HFFc6 (cell line): ENCODE measurements at regions not wholly inside any gene's neighbourhood (a gene's known extent, or its start where the extent isn't known, plus 50 kb on each side); places are given as distances from the start of the nearest gene placed in this dataset.

Experiments used
- DNase-seq: peaks from one replicate; pipeline ENCODE4 v3.0.0-alpha.2; 2018
- H3K27ac Mint-ChIP-seq: 2 replicates; pipeline ENCODE4 v1.8.0; 2020; ENCODE audit warnings: mild to moderate bottlenecking, mixed read lengths
- H3K27me3 Mint-ChIP-seq: 2 replicates; pipeline ENCODE4 v1.8.0; 2021; ENCODE audit warnings: mild to moderate bottlenecking, moderate library complexity, mixed read lengths; ENCODE audit not compliant: insufficient read depth
- H3K36me3 Mint-ChIP-seq: 2 replicates; pipeline ENCODE4 v1.8.0; 2021; ENCODE audit warnings: low read depth, mixed read lengths
- H3K4me1 Mint-ChIP-seq: 2 replicates; pipeline ENCODE4 v1.8.0; 2020; ENCODE audit warnings: low read depth, mixed read lengths
- H3K4me3 Mint-ChIP-seq: 2 replicates; pipeline ENCODE4 v1.8.0; 2020; ENCODE audit warnings: mild to moderate bottlenecking, moderate library complexity, mixed read lengths
- H3K9me3 Mint-ChIP-seq: 2 replicates; pipeline ENCODE4 v1.8.0; 2020; ENCODE audit warnings: mild to moderate bottlenecking, mixed read lengths
- CTCF ChIP-seq: fragments of 200-600 bp; sonication (generic); IDR thresholded peaks from 2 replicates; pipeline ENCODE4 v1.5.0; 2021; ENCODE audit warnings: antibody characterized with exemption, mild to moderate bottlenecking

- TF ChIP-seq CTCF = no peak
- H3K36me3 Mint-ChIP-seq = no peaks in the 10 kb centered on the region
- peaks cover 13% of the 10 kb centered on the region for H3K27me3 Mint-ChIP-seq
- peak overlapping the region; percentile 85 for H3K4me3 Mint-ChIP-seq
- peak overlapping the region; percentile 14; the same call in 1 of the 2 replicates for H3K27ac Mint-ChIP-seq
- H3K4me1 Mint-ChIP-seq = peaks cover 10% of the 10 kb centered on the region
- H3K9me3 Mint-ChIP-seq = no peaks in the 10 kb centered on the region
- peak; percentile 33 for DNase-seq
Observed at GRCh38 chr6:170459451-170459850, 93.7 kb downstream of the PSMB1 start.

- Mint-ChIP-seq H3K27ac (no peak overlapping the region), H3K9me3 (no peaks in the 10 kb centered on the region), H3K36me3 (no peaks in the 10 kb centered on the region), H3K27me3 (peaks cover 8% of the 10 kb centered on the region), H3K4me1 (peaks cover 10% of the 10 kb centered on the region), H3K4me3 (no peak overlapping the region)
- no peak for DNase-seq
- no peak for TF ChIP-seq CTCF
Observed at GRCh38 chr6:170456886-170457698, 96.0 kb downstream of the PSMB1 start.
